ENCODE measurements at regions not wholly inside any gene's neighbourhood (a gene's known extent, or its start where the extent isn't known, plus 50 kb on each side); places are given as distances from the start of the nearest gene placed in this dataset.

DNA sequence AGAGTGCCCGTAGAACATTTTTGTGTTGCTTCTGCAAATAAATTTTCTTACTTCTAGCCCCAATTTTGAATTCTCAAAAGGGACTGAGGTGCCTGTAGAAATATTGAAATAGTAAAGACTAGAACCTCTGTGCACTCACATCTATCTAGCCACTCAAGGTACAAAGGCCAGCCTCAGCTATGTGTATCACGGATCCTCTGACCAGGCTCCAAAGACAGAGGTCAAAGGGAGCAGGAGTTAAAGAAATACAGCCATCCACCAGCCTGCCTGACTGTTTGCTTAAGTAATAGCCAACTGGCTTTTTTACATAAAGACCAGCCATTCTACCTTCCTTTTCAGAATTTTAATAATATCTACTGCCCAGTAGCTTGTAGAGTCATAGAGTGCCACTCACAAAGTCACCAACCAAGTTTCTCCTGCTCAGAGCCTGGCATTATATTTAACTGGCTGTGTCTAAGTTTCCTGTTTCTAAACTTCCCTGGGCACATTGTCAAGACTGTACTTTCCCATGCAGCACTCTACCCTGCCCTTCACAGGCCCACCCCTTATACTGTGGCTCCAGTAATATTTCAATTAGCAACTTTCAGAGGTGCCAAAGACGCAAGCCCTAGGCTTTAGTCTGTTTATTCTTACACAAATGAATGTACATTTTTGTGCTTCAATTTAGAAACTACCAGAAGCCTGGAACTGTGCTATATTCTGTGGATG lies 338.3 kb upstream of the NT5C1B start:
- intact Hi-C loops (cut with micrococcal nuclease) = no loop called here
- DNase-seq (ENCODE audit: extremely low read depth in 1 of 4, low spot score in 3 of 4) = no peak
- Histone ChIP-seq H3K79me2 (ENCODE audit: control insufficient read depth, insufficient read depth, low read length) (no peaks in the 10 kb centered on the region), H3K27ac (ENCODE audit: extremely low read depth, low read depth, low read length) (no peak overlapping the region), H3K27me3 (ENCODE audit: control insufficient read depth in 2 of 2, insufficient read depth in 2 of 2, low read length in 2 of 2) (no peaks in the 10 kb centered on the region), H3K9me1 (ENCODE audit: control insufficient read depth, insufficient read depth, low read length) (no peaks in the 10 kb centered on the region), H3K9ac (ENCODE audit: insufficient read depth in 1 of 2, low read depth in 2 of 2, low read length in 2 of 2) (no peak overlapping the region), H3K36me3 (ENCODE audit: control insufficient read depth, insufficient read depth, low read length) (no peaks in the 10 kb centered on the region), H3K4me1 (replicated peaks in 1 of 2; ENCODE audit: control insufficient read depth in 2 of 2, insufficient read depth in 2 of 2, low read length in 2 of 2) (no peaks in the 10 kb centered on the region), H3K4me2 (ENCODE audit: insufficient read depth, low read length) (no peak overlapping the region), H3K4me3 (no peak overlapping the region), H3K9me3 (replicated peaks; ENCODE audit: control insufficient read depth, insufficient read depth, low read depth, low read length) (no peaks in the 10 kb centered on the region; the same call in 1 of the 2 replicates), H4K20me1 (replicated peaks; ENCODE audit: control insufficient read depth, insufficient read depth, low read length) (no peaks in the 10 kb centered on the region), H2AFZ (ENCODE audit: low read depth, low read length) (no peak overlapping the region)
- ATAC-seq = no peak
- WGBS (ENCODE audit: insufficient coverage, low coverage, missing lambda C conversion rate) = 0% methylated on average over 3 of the region's 3 CpGs
- TF ChIP-seq, protein P1, sequence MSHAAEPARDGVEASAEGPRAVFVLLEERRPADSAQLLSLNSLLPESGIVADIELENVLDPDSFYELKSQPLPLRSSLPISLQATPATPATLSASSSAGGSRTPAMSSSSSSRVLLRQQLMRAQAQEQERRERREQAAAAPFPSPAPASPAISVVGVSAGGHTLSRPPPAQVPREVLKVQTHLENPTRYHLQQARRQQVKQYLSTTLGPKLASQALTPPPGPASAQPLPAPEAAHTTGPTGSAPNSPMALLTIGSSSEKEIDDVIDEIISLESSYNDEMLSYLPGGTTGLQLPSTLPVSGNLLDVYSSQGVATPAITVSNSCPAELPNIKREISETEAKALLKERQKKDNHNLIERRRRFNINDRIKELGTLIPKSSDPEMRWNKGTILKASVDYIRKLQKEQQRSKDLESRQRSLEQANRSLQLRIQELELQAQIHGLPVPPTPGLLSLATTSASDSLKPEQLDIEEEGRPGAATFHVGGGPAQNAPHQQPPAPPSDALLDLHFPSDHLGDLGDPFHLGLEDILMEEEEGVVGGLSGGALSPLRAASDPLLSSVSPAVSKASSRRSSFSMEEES (CRISPR knock-in tag; IDR thresholded peaks at IDR 0.05) = no peak
- TF ChIP-seq ETV6 (IDR thresholded peaks at IDR 0.05; ENCODE audit: borderline replicate concordance in 1 of 2, low read depth in 2 of 2, low read length in 1 of 2) (no peak), ETV6 (CRISPR knock-in tag; IDR thresholded peaks at IDR 0.05; ENCODE audit: borderline replicate concordance) (no peak), ZBTB7A (IDR thresholded peaks at IDR 0.05; ENCODE audit: borderline replicate concordance, control insufficient read depth, low read depth, low read length) (no peak), ZBTB26 (CRISPR knock-in tag; IDR thresholded peaks at IDR 0.05) (no peak), RBM14 (IDR thresholded peaks at IDR 0.05; ENCODE audit: borderline replicate concordance, insufficient read depth, low read depth, low read length) (no peak), ZNF175 (CRISPR knock-in tag; IDR thresholded peaks at IDR 0.05; ENCODE audit: low read depth) (no peak), ZNF79 (CRISPR knock-in tag; IDR thresholded peaks at IDR 0.05; ENCODE audit: low read depth) (no peak), ZZZ3 (IDR thresholded peaks at IDR 0.05) (no peak), NEUROD1 (IDR thresholded peaks at IDR 0.05; ENCODE audit: borderline replicate concordance, low read depth, low read length, partially characterized antibody) (no peak), MCM2 (IDR thresholded peaks at IDR 0.05; ENCODE audit: low read depth) (no peak), UBTF (IDR thresholded peaks at IDR 0.05; ENCODE audit: borderline replicate concordance in 1 of 2, low read depth in 2 of 2, low read length in 2 of 2) (no peak), KDM5B (IDR thresholded peaks at IDR 0.05; ENCODE audit: insufficient replicate concordance, low read depth, low read length) (no peak), HOXB6 (CRISPR knock-in tag; IDR thresholded peaks at IDR 0.05; ENCODE audit: borderline replicate concordance) (no peak)
- ChIA-PET CTCF (ENCODE audit: low intra/inter-chr PET ratio) (no interaction called here), POLR2A (no interaction called here)
- in situ Hi-C loops (cut with MboI) = no loop called here
- no peak for FAIRE-seq
- no TSS peak for BruUV-seq (replicated peaks)
